ENCODE measurements at regions not wholly inside any gene's neighbourhood (a gene's known extent, or its start where the extent isn't known, plus 50 kb on each side); places are given as distances from the start of the nearest gene placed in this dataset.
A peak's percentile ranks its signal among the peaks of the same experiment; 100 is the strongest.
"Not testable (repeated sequence)": the region's sequence is repeated elsewhere in the genome, so short reads cannot be mapped to it uniquely, and the experiment has no call there.

GRCh38 chr7:145732521-145732920, 384.1 kb upstream of the CNTNAP2 start:
- FAIRE-seq (no peak), DNase-seq (no peak)
- Histone ChIP-seq H3K4me3 (ENCODE audit: low read depth in 1 of 3, low read length in 3 of 3) (no peak overlapping the region), H3K27ac (ENCODE audit: low read depth in 1 of 3, low read length in 2 of 3) (no peak overlapping the region), H3K36me3 (ENCODE audit: control insufficient read depth in 3 of 3, insufficient read depth in 2 of 3, low read depth in 1 of 3, low read length in 3 of 3) (no peaks in the 10 kb centered on the region), H3K27me3 (ENCODE audit: control insufficient read depth in 3 of 3, insufficient read depth in 3 of 3, low read length in 3 of 3) (no peaks in the 10 kb centered on the region), H3K4me1 (ENCODE audit: control insufficient read depth in 3 of 3, insufficient read depth in 2 of 3, low read depth in 1 of 3, low read length in 2 of 3) (no peaks in the 10 kb centered on the region), H3K9me3 (ENCODE audit: control insufficient read depth in 2 of 2, insufficient read depth in 1 of 2, low read depth in 1 of 2, low read length in 1 of 2) (no peaks in the 10 kb centered on the region)
- 36 to 69% (median 60%) methylated on average over 2 of the region's 2 CpGs for WGBS, 3 donors

GRCh38 chr7:145729691-145730090, 386.9 kb upstream of the CNTNAP2 start:
- Histone ChIP-seq H3K9me3 (ENCODE audit: control insufficient read depth in 2 of 2, insufficient read depth in 1 of 2, low read depth in 1 of 2, low read length in 1 of 2) (no peaks in the 10 kb centered on the region), H3K27me3 (ENCODE audit: control insufficient read depth in 3 of 3, insufficient read depth in 3 of 3, low read length in 3 of 3) (no peaks in the 10 kb centered on the region), H3K27ac (ENCODE audit: low read depth in 1 of 3, low read length in 2 of 3) (no peak overlapping the region), H3K36me3 (ENCODE audit: control insufficient read depth in 3 of 3, insufficient read depth in 2 of 3, low read depth in 1 of 3, low read length in 3 of 3) (no peaks in the 10 kb centered on the region), H3K4me1 (ENCODE audit: control insufficient read depth in 3 of 3, insufficient read depth in 2 of 3, low read depth in 1 of 3, low read length in 2 of 3) (no peaks in the 10 kb centered on the region), H3K4me3 (ENCODE audit: low read depth in 1 of 3, low read length in 3 of 3) (no peak overlapping the region)
- 48 to 60% (median 56%) methylated on average over 4 of the region's 4 CpGs for WGBS, 3 donors
- FAIRE-seq (no peak), DNase-seq (no peak)

GRCh38 chr7:145718129-145718528, 398.5 kb upstream of the CNTNAP2 start:
- no peak overlapping the region for H3K4me3 ChIP-seq (ENCODE audit: low read depth in 1 of 3, low read length in 3 of 3)
- H3K9me3 ChIP-seq (ENCODE audit: control insufficient read depth in 2 of 2, insufficient read depth in 1 of 2, low read depth in 1 of 2, low read length in 1 of 2) = peaks cover 0 to 9% of the 10 kb centered on the region in 2 donors
- no peaks in the 10 kb centered on the region for H3K4me1 ChIP-seq (ENCODE audit: control insufficient read depth in 3 of 3, insufficient read depth in 2 of 3, low read depth in 1 of 3, low read length in 2 of 3)
- H3K36me3 ChIP-seq (ENCODE audit: control insufficient read depth in 3 of 3, insufficient read depth in 2 of 3, low read depth in 1 of 3, low read length in 3 of 3) = no peaks in the 10 kb centered on the region
- no peaks in the 10 kb centered on the region for H3K27me3 ChIP-seq (ENCODE audit: control insufficient read depth in 3 of 3, insufficient read depth in 3 of 3, low read length in 3 of 3)
- no peak overlapping the region for H3K27ac ChIP-seq (ENCODE audit: low read depth in 1 of 3, low read length in 2 of 3)
- 29 to 60% (median 46%) methylated on average over 2 of the region's 2 CpGs for WGBS, 3 donors
- FAIRE-seq (no peak), DNase-seq (no peak)

- no peaks in the 10 kb centered on the region for H3K4me1 ChIP-seq (ENCODE audit: control insufficient read depth in 3 of 3, insufficient read depth in 2 of 3, low read depth in 1 of 3, low read length in 2 of 3)
- no peaks in the 10 kb centered on the region for H3K36me3 ChIP-seq (ENCODE audit: control insufficient read depth in 3 of 3, insufficient read depth in 2 of 3, low read depth in 1 of 3, low read length in 3 of 3)
- no peak overlapping the region for H3K4me3 ChIP-seq (ENCODE audit: low read depth in 1 of 3, low read length in 3 of 3)
- FAIRE-seq = no peak
- 60 to 68% (median 64%) methylated on average over 3 of the region's 3 CpGs for WGBS, 3 donors
- H3K9me3 ChIP-seq (ENCODE audit: control insufficient read depth in 2 of 2, insufficient read depth in 1 of 2, low read depth in 1 of 2, low read length in 1 of 2) = peaks cover 0 to 2% of the 10 kb centered on the region in 2 donors
- no peak overlapping the region for H3K27ac ChIP-seq (ENCODE audit: low read depth in 1 of 3, low read length in 2 of 3)
- no peak for DNase-seq
- H3K27me3 ChIP-seq (ENCODE audit: control insufficient read depth in 3 of 3, insufficient read depth in 3 of 3, low read length in 3 of 3) = no peaks in the 10 kb centered on the region
These were observed 416.1 kb upstream of the CNTNAP2 start for GRCh38 chr7:145700488-145700887.

- no peak for DNase-seq
- Histone ChIP-seq H3K4me1 (ENCODE audit: control insufficient read depth in 3 of 3, insufficient read depth in 2 of 3, low read depth in 1 of 3, low read length in 2 of 3) (no peaks in the 10 kb centered on the region), H3K27me3 (ENCODE audit: control insufficient read depth in 3 of 3, insufficient read depth in 3 of 3, low read length in 3 of 3) (no peaks in the 10 kb centered on the region), H3K4me3 (ENCODE audit: low read depth in 1 of 3, low read length in 3 of 3) (no peak overlapping the region), H3K36me3 (ENCODE audit: control insufficient read depth in 3 of 3, insufficient read depth in 2 of 3, low read depth in 1 of 3, low read length in 3 of 3) (no peaks in the 10 kb centered on the region), H3K27ac (ENCODE audit: low read depth in 1 of 3, low read length in 2 of 3) (no peak overlapping the region), H3K9me3 (ENCODE audit: control insufficient read depth in 2 of 2, insufficient read depth in 1 of 2, low read depth in 1 of 2, low read length in 1 of 2) (no peaks in the 10 kb centered on the region)
- WGBS, 3 donors = 77 to 82% (median 78%) methylated on average over 6 of the region's 6 CpGs
- no peak for FAIRE-seq
These were observed 417.9 kb upstream of the CNTNAP2 start for GRCh38 chr7:145698526-145699262.

GRCh38 chr7:145697412-145698107, 419.0 kb upstream of the CNTNAP2 start:
- not testable (repeated sequence) for H3K4me3 ChIP-seq (ENCODE audit: low read depth in 1 of 3, low read length in 3 of 3); FAIRE-seq; H3K9me3 ChIP-seq (ENCODE audit: control insufficient read depth in 2 of 2, insufficient read depth in 1 of 2, low read depth in 1 of 2, low read length in 1 of 2); H3K36me3 ChIP-seq (ENCODE audit: control insufficient read depth in 3 of 3, insufficient read depth in 2 of 3, low read depth in 1 of 3, low read length in 3 of 3); H3K27me3 ChIP-seq (ENCODE audit: control insufficient read depth in 3 of 3, insufficient read depth in 3 of 3, low read length in 3 of 3); H3K4me1 ChIP-seq (ENCODE audit: control insufficient read depth in 3 of 3, insufficient read depth in 2 of 3, low read depth in 1 of 3, low read length in 2 of 3); DNase-seq; H3K27ac ChIP-seq (ENCODE audit: low read depth in 1 of 3, low read length in 2 of 3)
- 96 to 98% (median 96%) methylated on average over 39 to 49 of the region's 49 CpGs for WGBS, 3 donors

GRCh38 chr7:145696071-145696470, 420.5 kb upstream of the CNTNAP2 start:
- H3K9me3 ChIP-seq (ENCODE audit: control insufficient read depth in 2 of 2, insufficient read depth in 1 of 2, low read depth in 1 of 2, low read length in 1 of 2) = no peaks in the 10 kb centered on the region
- no peaks in the 10 kb centered on the region for H3K27me3 ChIP-seq (ENCODE audit: control insufficient read depth in 3 of 3, insufficient read depth in 3 of 3, low read length in 3 of 3)
- FAIRE-seq (no peak), DNase-seq (no peak)
- H3K4me3 ChIP-seq (ENCODE audit: low read depth in 1 of 3, low read length in 3 of 3) = no peak overlapping the region
- no peaks in the 10 kb centered on the region for H3K36me3 ChIP-seq (ENCODE audit: control insufficient read depth in 3 of 3, insufficient read depth in 2 of 3, low read depth in 1 of 3, low read length in 3 of 3)
- no peaks in the 10 kb centered on the region for H3K4me1 ChIP-seq (ENCODE audit: control insufficient read depth in 3 of 3, insufficient read depth in 2 of 3, low read depth in 1 of 3, low read length in 2 of 3)
- H3K27ac ChIP-seq (ENCODE audit: low read depth in 1 of 3, low read length in 2 of 3) = no peak overlapping the region

- Histone ChIP-seq H3K36me3 (ENCODE audit: control insufficient read depth in 3 of 3, insufficient read depth in 2 of 3, low read depth in 1 of 3, low read length in 3 of 3) (no peaks in the 10 kb centered on the region), H3K27ac (ENCODE audit: low read depth in 1 of 3, low read length in 2 of 3) (no peak overlapping the region), H3K4me3 (ENCODE audit: low read depth in 1 of 3, low read length in 3 of 3) (no peak overlapping the region), H3K4me1 (ENCODE audit: control insufficient read depth in 3 of 3, insufficient read depth in 2 of 3, low read depth in 1 of 3, low read length in 2 of 3) (no peaks in the 10 kb centered on the region), H3K27me3 (ENCODE audit: control insufficient read depth in 3 of 3, insufficient read depth in 3 of 3, low read length in 3 of 3) (no peaks in the 10 kb centered on the region), H3K9me3 (ENCODE audit: control insufficient read depth in 2 of 2, insufficient read depth in 1 of 2, low read depth in 1 of 2, low read length in 1 of 2) (peaks cover 0 to 1% of the 10 kb centered on the region in 2 donors)
- FAIRE-seq (no peak), DNase-seq (peak in 1 of 2 donors; percentile 34)
- WGBS, 3 donors = 13 to 38% (median 17%) methylated on average over 3 of the region's 3 CpGs
These were observed 424.2 kb upstream of the CNTNAP2 start for GRCh38 chr7:145692237-145692950.

All from small intestine (tissue), 7 donors.